Trophoblast cell (in vitro differentiated cells and primary cell): ENCODE measurements at regions not wholly inside any gene's neighbourhood (a gene's known extent, or its start where the extent isn't known, plus 50 kb on each side); places are given as distances from the start of the nearest gene placed in this dataset.
"Not testable (repeated sequence)": the region's sequence is repeated elsewhere in the genome, so short reads cannot be mapped to it uniquely, and the experiment has no call there.

ENCODE experiments used
- DNase-seq, 2 donors: peaks; one replicate each; pipeline ENCODE4 v3.0.0-alpha.2; 2016
- H2AFZ ChIP-seq: 2 replicates; pipeline ENCODE4 v1.6.1; 2013; ENCODE audit warnings: low read length, moderate library complexity, mild to moderate bottlenecking; ENCODE audit not compliant: insufficient read depth, poor library complexity
- H2AK5ac ChIP-seq: 2 replicates; pipeline ENCODE4 v1.6.1; 2013; ENCODE audit warnings: mild to moderate bottlenecking, low read length
- H2BK120ac ChIP-seq: 2 replicates; pipeline ENCODE4 v1.6.1; 2013; ENCODE audit warnings: low read length, mild to moderate bottlenecking, moderate library complexity; ENCODE audit not compliant: insufficient read depth, poor library complexity
- H2BK12ac ChIP-seq: 2 replicates; pipeline ENCODE4 v1.6.1; 2013; ENCODE audit warnings: mild to moderate bottlenecking, low read length, moderate library complexity
- H2BK5ac ChIP-seq: 2 replicates; pipeline ENCODE4 v1.6.1; 2013; ENCODE audit warnings: low read length, low read depth, moderate library complexity, mild to moderate bottlenecking; ENCODE audit not compliant: poor library complexity
- H3K14ac ChIP-seq: 2 replicates; pipeline ENCODE4 v1.6.1; 2013; ENCODE audit warnings: mild to moderate bottlenecking, low read length
- H3K18ac ChIP-seq: 2 replicates; pipeline ENCODE4 v1.6.1; 2013; ENCODE audit warnings: mild to moderate bottlenecking, low read length
- H3K23ac ChIP-seq: 2 replicates; pipeline ENCODE4 v1.6.1; 2013; ENCODE audit warnings: low read length
- H3K27ac ChIP-seq: 2 replicates; pipeline ENCODE4 v1.5.1; 2013; ENCODE audit warnings: low read depth, mild to moderate bottlenecking, inconsistent platforms, low read length, moderate library complexity
- H3K27me3 ChIP-seq: 2 replicates; pipeline ENCODE4 v1.6.1; 2013; ENCODE audit warnings: inconsistent platforms, mild to moderate bottlenecking, low read length, moderate library complexity; ENCODE audit not compliant: insufficient read depth
- H3K36me3 ChIP-seq, 2 experiments: 1 replicate in 1 of 2; 2 replicates in 1 of 2; pipeline ENCODE4 v1.6.1; 2013; ENCODE audit warnings: low read length in 2 of 2, mild to moderate bottlenecking in 2 of 2, moderate library complexity in 1 of 2; ENCODE audit not compliant: insufficient read depth in 2 of 2, control insufficient read depth in 1 of 2
- H3K4ac ChIP-seq: 2 replicates; pipeline ENCODE4 v1.6.1; 2013; ENCODE audit warnings: low read depth, mild to moderate bottlenecking, low read length, moderate library complexity
- H3K4me1 ChIP-seq, 2 experiments: 1 replicate in 1 of 2; 2 replicates in 1 of 2; pipeline ENCODE4 v1.6.1; 2013; ENCODE audit warnings: low read length in 2 of 2, mild to moderate bottlenecking in 2 of 2, moderate library complexity in 1 of 2; ENCODE audit not compliant: insufficient read depth in 2 of 2, control insufficient read depth in 1 of 2
- H3K4me2 ChIP-seq: 2 replicates; pipeline ENCODE4 v1.6.1; 2013; ENCODE audit warnings: inconsistent platforms, mild to moderate bottlenecking, low read length, moderate library complexity
- H3K4me3 ChIP-seq: 2 replicates; pipeline ENCODE4 v1.5.1; 2013; ENCODE audit warnings: mild to moderate bottlenecking, low read depth, low read length, inconsistent platforms
- H3K79me1 ChIP-seq: one replicate; pipeline ENCODE4 v1.6.1; 2013; ENCODE audit warnings: low read length
- H3K79me2 ChIP-seq: 2 replicates; pipeline ENCODE4 v1.6.1; 2013; ENCODE audit warnings: low read length, mild to moderate bottlenecking; ENCODE audit not compliant: control insufficient read depth, insufficient read depth, poor library complexity
- H3K9ac ChIP-seq: 2 replicates; pipeline ENCODE4 v1.6.1; 2013; ENCODE audit warnings: mild to moderate bottlenecking, low read length
- H3K9me3 ChIP-seq: 2 replicates; pipeline ENCODE4 v1.6.1; 2013; ENCODE audit warnings: low read depth, mild to moderate bottlenecking, control low read depth, inconsistent platforms, low read length; ENCODE audit not compliant: insufficient read depth
- H4K12ac ChIP-seq: 2 replicates; pipeline ENCODE4 v1.6.1; 2013; ENCODE audit warnings: low read depth, mild to moderate bottlenecking, low read length, moderate library complexity
- H4K8ac ChIP-seq: 2 replicates; pipeline ENCODE4 v1.6.1; 2013; ENCODE audit warnings: low read depth, mild to moderate bottlenecking, low read length, moderate library complexity
- H4K91ac ChIP-seq: one replicate; pipeline ENCODE4 v1.6.1; 2013; ENCODE audit warnings: low read depth, mild to moderate bottlenecking, low read length, moderate library complexity
- WGBS: extraction: QIAGEN DNeasy Blood & Tissue Kit; methylation state at CpG from one replicate; pipeline ENCODE4 v1.1.7; 2013; ENCODE audit warnings: missing lambda C conversion rate; ENCODE audit not compliant: insufficient read length, insufficient coverage; ENCODE audit errors: extremely low coverage; 5-methylcytosine and 5-hydroxymethylcytosine counted together

DNA sequence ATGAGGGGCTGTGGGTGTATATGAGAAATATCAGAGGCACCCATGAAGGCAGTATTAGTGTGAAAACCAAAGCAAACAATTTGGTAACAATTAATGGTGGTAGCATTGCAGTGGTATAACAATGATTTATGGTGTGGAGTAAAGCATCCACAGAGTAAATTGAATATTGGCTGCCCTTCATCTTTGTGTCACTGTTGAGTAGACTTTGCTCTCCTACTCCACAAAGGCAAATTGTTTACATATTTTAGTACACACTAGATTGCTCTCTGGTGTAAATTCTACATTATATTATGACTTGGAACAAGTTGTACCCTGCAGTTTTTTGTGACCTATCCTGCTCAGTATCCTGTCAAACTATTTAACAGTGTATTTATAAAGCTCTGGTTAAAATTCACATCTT lies 455.5 kb upstream of the RORB start:
- DNase-seq = no peak
- no peaks in the 10 kb centered on the region for H3K79me2 ChIP-seq
- H2BK12ac ChIP-seq = no peak overlapping the region
- no peak overlapping the region for H3K4ac ChIP-seq
- H4K8ac ChIP-seq = no peak overlapping the region
- no peak overlapping the region for H3K4me2 ChIP-seq
- H4K12ac ChIP-seq = no peak overlapping the region
- no peak overlapping the region for H4K91ac ChIP-seq
- no peaks in the 10 kb centered on the region for H3K9me3 ChIP-seq
- H2AK5ac ChIP-seq = no peak overlapping the region
- no peak overlapping the region for H2BK5ac ChIP-seq
- no peaks in the 10 kb centered on the region for H3K27me3 ChIP-seq
- H3K14ac ChIP-seq = no peak overlapping the region
- no peak overlapping the region for H2BK120ac ChIP-seq
- no peaks in the 10 kb centered on the region for H3K36me3 ChIP-seq
- H2AFZ ChIP-seq = no peak overlapping the region
- no peak overlapping the region for H3K4me3 ChIP-seq
- no peak overlapping the region for H3K9ac ChIP-seq
- no peaks in the 10 kb centered on the region for H3K79me1 ChIP-seq
- no peaks in the 10 kb centered on the region for H3K4me1 ChIP-seq
- no peak overlapping the region for H3K18ac ChIP-seq
- H3K27ac ChIP-seq = no peak overlapping the region
- H3K23ac ChIP-seq = no peak overlapping the region

DNA sequence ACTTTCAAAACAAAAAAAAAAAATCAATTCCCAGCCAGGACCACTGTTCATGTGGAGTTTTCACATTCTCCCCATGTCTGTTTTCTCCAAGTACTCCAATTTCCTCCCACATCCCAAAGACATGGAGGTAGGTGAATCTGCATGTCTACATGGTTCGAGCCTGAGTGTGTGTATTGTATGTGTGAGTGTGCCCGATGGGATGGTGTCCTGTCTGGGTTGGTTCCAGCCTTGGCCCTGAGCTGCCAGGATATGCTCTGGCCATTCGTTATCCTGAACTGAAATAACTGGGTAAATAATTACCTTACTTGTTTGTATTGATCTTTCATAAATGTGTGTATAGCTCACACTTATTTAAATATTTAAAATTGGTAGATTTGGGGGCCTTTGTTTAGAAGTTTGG lies 452.3 kb upstream of the RORB start:
- H4K8ac ChIP-seq = no peak overlapping the region
- DNase-seq = no peak
- no peak overlapping the region for H4K91ac ChIP-seq
- H2AFZ ChIP-seq = no peak overlapping the region
- no peak overlapping the region for H2BK12ac ChIP-seq
- H3K9me3 ChIP-seq = no peaks in the 10 kb centered on the region
- no peak overlapping the region for H3K23ac ChIP-seq
- H2AK5ac ChIP-seq = no peak overlapping the region
- no peak overlapping the region for H3K14ac ChIP-seq
- no peaks in the 10 kb centered on the region for H3K79me1 ChIP-seq
- H3K4me2 ChIP-seq = no peak overlapping the region
- H3K79me2 ChIP-seq = no peaks in the 10 kb centered on the region
- H3K4me3 ChIP-seq = no peak overlapping the region
- no peak overlapping the region for H2BK120ac ChIP-seq
- H2BK5ac ChIP-seq = no peak overlapping the region
- H3K4me1 ChIP-seq = no peaks in the 10 kb centered on the region
- H3K36me3 ChIP-seq = no peaks in the 10 kb centered on the region
- WGBS = no CpG with 5 or more reads among the region's 3 CpGs
- no peak overlapping the region for H3K18ac ChIP-seq
- H3K27me3 ChIP-seq = no peaks in the 10 kb centered on the region
- no peak overlapping the region for H4K12ac ChIP-seq
- no peak overlapping the region for H3K27ac ChIP-seq
- H3K9ac ChIP-seq = no peak overlapping the region
- H3K4ac ChIP-seq = no peak overlapping the region

- Histone ChIP-seq H4K8ac (no peak overlapping the region), H3K4me1 (no peaks in the 10 kb centered on the region), H3K27me3 (no peaks in the 10 kb centered on the region), H3K4me3 (no peak overlapping the region), H3K79me2 (no peaks in the 10 kb centered on the region), H2AFZ (no peak overlapping the region), H2AK5ac (no peak overlapping the region), H3K18ac (no peak overlapping the region), H2BK12ac (no peak overlapping the region), H3K36me3 (no peaks in the 10 kb centered on the region), H3K4ac (no peak overlapping the region), H2BK120ac (no peak overlapping the region), H3K23ac (no peak overlapping the region), H4K12ac (no peak overlapping the region), H3K9ac (no peak overlapping the region), H3K4me2 (no peak overlapping the region), H3K9me3 (no peaks in the 10 kb centered on the region), H3K14ac (no peak overlapping the region), H3K27ac (no peak overlapping the region), H2BK5ac (no peak overlapping the region), H4K91ac (no peak overlapping the region), H3K79me1 (no peaks in the 10 kb centered on the region)
- DNase-seq = no peak
- WGBS = no CpG with 5 or more reads among the region's 2 CpGs
Observed at GRCh38 chr9:74056023-74056422, 441.1 kb upstream of the RORB start.

DNA sequence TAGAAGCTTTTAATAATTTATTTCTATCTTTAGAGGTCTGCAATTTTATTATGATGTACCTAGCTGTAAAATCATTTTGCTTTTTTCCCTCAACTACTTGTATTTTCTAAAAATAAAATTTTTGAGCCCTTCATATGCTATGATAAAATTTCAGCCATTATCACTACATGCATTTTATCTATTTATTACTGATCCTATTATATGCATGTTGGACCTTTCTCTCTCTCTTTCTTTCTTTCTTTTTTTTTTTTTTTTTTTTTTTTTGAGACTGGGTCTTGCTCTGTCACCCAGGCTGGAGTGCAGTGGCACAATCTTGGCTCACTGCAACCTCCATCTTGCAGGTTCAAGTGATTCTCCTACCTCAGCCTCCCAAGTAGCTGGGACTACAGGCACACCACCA lies 440.1 kb upstream of the RORB start:
- not testable (repeated sequence) for H3K23ac ChIP-seq, H3K79me2 ChIP-seq, H3K36me3 ChIP-seq, H3K9me3 ChIP-seq, H3K27ac ChIP-seq, H4K8ac ChIP-seq, H4K12ac ChIP-seq, H4K91ac ChIP-seq, H3K79me1 ChIP-seq, H3K9ac ChIP-seq, H2AFZ ChIP-seq, H2BK12ac ChIP-seq, H2BK120ac ChIP-seq, H3K4ac ChIP-seq, H2BK5ac ChIP-seq, H2AK5ac ChIP-seq, H3K4me2 ChIP-seq, DNase-seq, H3K27me3 ChIP-seq, H3K4me3 ChIP-seq, H3K14ac ChIP-seq, H3K4me1 ChIP-seq, H3K18ac ChIP-seq

- H3K9ac ChIP-seq = no peak overlapping the region
- H3K14ac ChIP-seq = no peak overlapping the region
- no peak overlapping the region for H4K12ac ChIP-seq
- H2BK12ac ChIP-seq = no peak overlapping the region
- no CpG with 5 or more reads among the region's 2 CpGs for WGBS
- no peak overlapping the region for H4K91ac ChIP-seq
- H3K27me3 ChIP-seq = no peaks in the 10 kb centered on the region
- H3K23ac ChIP-seq = no peak overlapping the region
- no peaks in the 10 kb centered on the region for H3K79me1 ChIP-seq
- H2BK120ac ChIP-seq = no peak overlapping the region
- H3K4ac ChIP-seq = no peak overlapping the region
- H3K4me3 ChIP-seq = no peak overlapping the region
- H2AFZ ChIP-seq = no peak overlapping the region
- H4K8ac ChIP-seq = no peak overlapping the region
- DNase-seq = no peak
- no peak overlapping the region for H2AK5ac ChIP-seq
- H3K36me3 ChIP-seq = no peaks in the 10 kb centered on the region
- no peaks in the 10 kb centered on the region for H3K79me2 ChIP-seq
- no peak overlapping the region for H3K27ac ChIP-seq
- H3K4me1 ChIP-seq = no peaks in the 10 kb centered on the region
- H3K4me2 ChIP-seq = no peak overlapping the region
- no peaks in the 10 kb centered on the region for H3K9me3 ChIP-seq
- no peak overlapping the region for H2BK5ac ChIP-seq
- no peak overlapping the region for H3K18ac ChIP-seq
Observed at GRCh38 chr9:74064702-74065101, 432.4 kb upstream of the RORB start.
